HG02763 (cell line): ENCODE measurements at regions not wholly inside any gene's neighbourhood (a gene's known extent, or its start where the extent isn't known, plus 50 kb on each side); places are given as distances from the start of the nearest gene placed in this dataset.

Experiments
- ATAC-seq: cut with Tn5 transposase; IDR thresholded peaks from one replicate; pipeline ENCODE4 v1.9.1; 2021; ENCODE audit warnings: mild to moderate bottlenecking, moderate library complexity; ENCODE audit not compliant: unreplicated experiment

- ATAC-seq = no peak
Measured at GRCh38 chr5:30764704-30765103, 428.8 kb upstream of the CDH6 start.

- no peak for ATAC-seq
Measured at GRCh38 chr5:30759731-30760130, 433.8 kb upstream of the CDH6 start.

- ATAC-seq = no peak
Measured at GRCh38 chr5:30752015-30752414, 441.5 kb upstream of the CDH6 start.

- ATAC-seq = no peak
Measured at GRCh38 chr5:30749971-30750370, 443.5 kb upstream of the CDH6 start.

GRCh38 chr5:30747412-30747811 is 446.1 kb upstream of the CDH6 start:
- ATAC-seq = no peak

GRCh38 chr5:30736669-30737068 is 456.8 kb upstream of the CDH6 start:
- ATAC-seq = no peak

- ATAC-seq = no peak
Measured at GRCh38 chr5:30734118-30734517, 459.4 kb upstream of the CDH6 start.

- ATAC-seq = no peak
Measured at GRCh38 chr5:30725073-30725472, 468.4 kb upstream of the CDH6 start.

GRCh38 chr5:30698217-30698616 is 495.3 kb upstream of the CDH6 start:
- ATAC-seq = no peak

- ATAC-seq = no peak
Measured at GRCh38 chr5:30693326-30693725, 500.2 kb upstream of the CDH6 start.

- ATAC-seq = no peak
Measured at GRCh38 chr5:30690931-30691330, 502.6 kb upstream of the CDH6 start.

GRCh38 chr5:30687461-30687860 is 506.0 kb upstream of the CDH6 start:
- ATAC-seq = no peak

- no peak for ATAC-seq
Measured at GRCh38 chr5:30686530-30686929, 507.0 kb upstream of the CDH6 start.

- ATAC-seq = no peak
Measured at GRCh38 chr5:30676223-30676840, 517.2 kb upstream of the CDH6 start.

- ATAC-seq = no peak
Measured at GRCh38 chr5:30667293-30667692, 526.2 kb upstream of the CDH6 start.

GRCh38 chr5:30663536-30663935 is 530.0 kb upstream of the CDH6 start:
- ATAC-seq = no peak

GRCh38 chr5:30662373-30662772 is 531.1 kb upstream of the CDH6 start:
- ATAC-seq = no peak

GRCh38 chr5:30661730-30662129 is 531.8 kb upstream of the CDH6 start:
- no peak for ATAC-seq

GRCh38 chr5:30659417-30659816 is 534.1 kb upstream of the CDH6 start:
- no peak for ATAC-seq

- ATAC-seq = no peak
Measured at GRCh38 chr5:30650311-30650710, 543.2 kb upstream of the CDH6 start.

GRCh38 chr5:30638899-30639298 is 554.6 kb upstream of the CDH6 start:
- ATAC-seq = no peak

- ATAC-seq = no peak
Measured at GRCh38 chr5:30627945-30628344, 565.5 kb upstream of the CDH6 start.

- ATAC-seq = no peak
Measured at GRCh38 chr5:30626557-30626956, 566.9 kb upstream of the CDH6 start.
